ENCODE measurements at regions not wholly inside any gene's neighbourhood (a gene's known extent, or its start where the extent isn't known, plus 50 kb on each side); places are given as distances from the start of the nearest gene placed in this dataset.

- no peak for DNase-seq (ENCODE audit: low read depth, low spot score)
Measured at GRCh38 chr15:70351941-70352774, 254.4 kb upstream of the TLE3 start.

- DNase-seq (ENCODE audit: low read depth, low spot score) = no peak
Measured at GRCh38 chr15:70351391-70351790, 253.7 kb upstream of the TLE3 start.

- DNase-seq (ENCODE audit: low read depth, low spot score) = peak; percentile 70
Measured at GRCh38 chr15:70348581-70349344, 251.0 kb upstream of the TLE3 start.

GRCh38 chr15:70348226-70348543 is 250.5 kb upstream of the TLE3 start:
- DNase-seq (ENCODE audit: low read depth, low spot score) = no peak

GRCh38 chr15:70347321-70348225 is 249.9 kb upstream of the TLE3 start:
- no peak for DNase-seq (ENCODE audit: low read depth, low spot score)

GRCh38 chr15:70345251-70346019 is 247.7 kb upstream of the TLE3 start:
- DNase-seq (ENCODE audit: low read depth, low spot score) = no peak

- DNase-seq (ENCODE audit: low read depth, low spot score) = no peak
Measured at GRCh38 chr15:70344666-70345065, 246.9 kb upstream of the TLE3 start.

GRCh38 chr15:70343961-70344621 is 246.4 kb upstream of the TLE3 start:
- no peak for DNase-seq (ENCODE audit: low read depth, low spot score)

- DNase-seq (ENCODE audit: low read depth, low spot score) = peak; percentile 92
Measured at GRCh38 chr15:70342554-70343548, 245.1 kb upstream of the TLE3 start.

- no peak for DNase-seq (ENCODE audit: low read depth, low spot score)
Measured at GRCh38 chr15:70342141-70342540, 244.4 kb upstream of the TLE3 start.

- no peak for DNase-seq (ENCODE audit: low read depth, low spot score)
Measured at GRCh38 chr15:70341566-70341965, 243.8 kb upstream of the TLE3 start.

- no peak for DNase-seq (ENCODE audit: low read depth, low spot score)
Measured at GRCh38 chr15:70340494-70340870, 242.8 kb upstream of the TLE3 start.

- DNase-seq (ENCODE audit: low read depth, low spot score) = peak; percentile 39
Measured at GRCh38 chr15:70339571-70340493, 242.1 kb upstream of the TLE3 start.

GRCh38 chr15:70337277-70338186 is 239.8 kb upstream of the TLE3 start:
- DNase-seq (ENCODE audit: low read depth, low spot score) = peak; percentile 82

- no peak for DNase-seq (ENCODE audit: low read depth, low spot score)
Measured at GRCh38 chr15:70336425-70337009, 238.8 kb upstream of the TLE3 start.

GRCh38 chr15:70334286-70334685 is 236.6 kb upstream of the TLE3 start:
- no peak for DNase-seq (ENCODE audit: low read depth, low spot score)

- no peak for DNase-seq (ENCODE audit: low read depth, low spot score)
Measured at GRCh38 chr15:70329179-70329578, 231.5 kb upstream of the TLE3 start.
